A673 (cell line): ENCODE measurements at regions not wholly inside any gene's neighbourhood (a gene's known extent, or its start where the extent isn't known, plus 50 kb on each side); places are given as distances from the start of the nearest gene placed in this dataset.

Experiments used
- BruUV-seq: library from RNA; stranded (reverse); fragments of 400-500 nt; replicated peaks from 2 replicates; lab custom pipeline; 2021; lab: Mats Ljungman, UMichigan
- CTCF ChIA-PET: fragments of 300-600 bp; sonication (Branson Sonifier 250); formaldehyde crosslinking; loops from one replicate; lab custom pipeline; 2022; ENCODE audit warnings: antibody characterized with exemption; lab: Charles Lee
- POLR2A ChIA-PET: fragments of 300-600 bp; sonication (Branson Sonifier 250); formaldehyde crosslinking; loops from one replicate; lab custom pipeline; 2022; ENCODE audit warnings: antibody characterized with exemption; ENCODE audit not compliant: low non-redundant PET; lab: Charles Lee
- DNase-seq: peaks from one replicate; pipeline ENCODE4 v3.0.0-alpha.2; 2015; ENCODE audit warnings: low spot score
- H3K27ac ChIP-seq: fragments of 200-600 bp; sonication (generic); 2 replicates; pipeline ENCODE4 v1.5.1; 2016; ENCODE audit warnings: mixed run types, low read depth, mild to moderate bottlenecking, mixed read lengths, antibody characterized with exemption, low read length; ENCODE audit not compliant: poor library complexity, severe bottlenecking
- H3K27me3 ChIP-seq: fragments of 200-600 bp; sonication (generic); replicated peaks from 2 replicates; pipeline ENCODE4 v1.6.1; 2017; ENCODE audit warnings: mixed run types, low read depth, mild to moderate bottlenecking, mixed read lengths, antibody characterized with exemption, low read length; ENCODE audit not compliant: insufficient read depth, poor library complexity
- H3K36me3 ChIP-seq: fragments of 200-600 bp; sonication (generic); 2 replicates; pipeline ENCODE4 v1.6.1; 2016; ENCODE audit warnings: mixed run types, mild to moderate bottlenecking, mixed read lengths, antibody characterized with exemption, low read length; ENCODE audit not compliant: insufficient read depth, poor library complexity, severe bottlenecking
- H3K4me1 ChIP-seq: fragments of 200-600 bp; sonication (generic); 2 replicates; pipeline ENCODE4 v1.6.1; 2017; ENCODE audit warnings: mixed run types, mild to moderate bottlenecking, mixed read lengths, antibody characterized with exemption, low read length; ENCODE audit not compliant: insufficient read depth, poor library complexity, severe bottlenecking
- H3K4me3 ChIP-seq: fragments of 200-600 bp; sonication (generic); 2 replicates; pipeline ENCODE4 v1.5.1; 2016; ENCODE audit warnings: low read depth, mixed run types, mild to moderate bottlenecking, mixed read lengths, low read length; ENCODE audit not compliant: poor library complexity, severe bottlenecking
- H3K9me3 ChIP-seq: fragments of 200-600 bp; sonication (generic); 2 replicates; pipeline ENCODE4 v1.6.1; 2016; ENCODE audit warnings: mixed run types, low read depth, mild to moderate bottlenecking, mixed read lengths, antibody characterized with exemption, low read length; ENCODE audit not compliant: poor library complexity, severe bottlenecking
- EZH2 ChIP-seq: fragments of 200-600 bp; sonication (generic); IDR thresholded peaks from 2 replicates; pipeline ENCODE4 v1.6.1; 2017; ENCODE audit warnings: borderline replicate concordance, low read depth, mild to moderate bottlenecking, mixed read lengths, antibody characterized with exemption, low read length; ENCODE audit not compliant: poor library complexity, severe bottlenecking
- intact Hi-C: fragments of 100-400 bp; cut with micrococcal nuclease; formaldehyde crosslinking; loops from one replicate; pipeline ENCODE4 v1.10.0; 2022; ENCODE audit not compliant: unreplicated experiment
- TF ChIP-seq, protein P1 (sequence below): fragments of 300-800, 200-600 bp; sonication (generic); conservative IDR thresholded peaks from 2 replicates; pipeline ENCODE4 v1.5.1; 2017; ENCODE audit warnings: low read depth, mild to moderate bottlenecking, antibody characterized with exemption, low read length, moderate library complexity, mixed read lengths

DNA sequence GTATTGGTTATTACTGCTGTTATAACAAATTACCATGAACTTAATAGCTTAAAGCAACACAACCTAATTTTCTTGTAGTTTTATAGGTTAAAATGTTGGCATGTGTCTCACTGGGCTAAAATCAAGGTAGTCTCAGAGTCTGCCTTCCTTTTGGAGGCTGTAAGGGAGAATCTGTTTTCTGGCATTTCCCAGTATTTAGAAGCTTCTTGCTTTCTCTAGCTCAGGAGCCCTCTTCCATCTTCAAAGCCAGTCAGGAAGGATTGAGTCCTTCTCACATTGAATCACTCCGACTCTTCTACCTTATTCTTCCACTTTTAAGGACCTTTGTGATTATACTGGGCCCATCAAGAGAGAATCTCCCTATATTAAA, 156.2 kb downstream of the MBL2 start:
- no peak for DNase-seq
- Histone ChIP-seq H3K9me3 (no peaks in the 10 kb centered on the region), H3K4me1 (peaks cover 5% of the 10 kb centered on the region), H3K36me3 (no peaks in the 10 kb centered on the region), H3K27me3 (no peaks in the 10 kb centered on the region), H3K27ac (no peak overlapping the region), H3K4me3 (no peak overlapping the region)
- BruUV-seq = no TSS peak
- ChIA-PET CTCF (no interaction called here), POLR2A (no interaction called here)
- intact Hi-C loops = no loop called here
- TF ChIP-seq EZH2 = no peak
- TF ChIP-seq, protein P1, sequence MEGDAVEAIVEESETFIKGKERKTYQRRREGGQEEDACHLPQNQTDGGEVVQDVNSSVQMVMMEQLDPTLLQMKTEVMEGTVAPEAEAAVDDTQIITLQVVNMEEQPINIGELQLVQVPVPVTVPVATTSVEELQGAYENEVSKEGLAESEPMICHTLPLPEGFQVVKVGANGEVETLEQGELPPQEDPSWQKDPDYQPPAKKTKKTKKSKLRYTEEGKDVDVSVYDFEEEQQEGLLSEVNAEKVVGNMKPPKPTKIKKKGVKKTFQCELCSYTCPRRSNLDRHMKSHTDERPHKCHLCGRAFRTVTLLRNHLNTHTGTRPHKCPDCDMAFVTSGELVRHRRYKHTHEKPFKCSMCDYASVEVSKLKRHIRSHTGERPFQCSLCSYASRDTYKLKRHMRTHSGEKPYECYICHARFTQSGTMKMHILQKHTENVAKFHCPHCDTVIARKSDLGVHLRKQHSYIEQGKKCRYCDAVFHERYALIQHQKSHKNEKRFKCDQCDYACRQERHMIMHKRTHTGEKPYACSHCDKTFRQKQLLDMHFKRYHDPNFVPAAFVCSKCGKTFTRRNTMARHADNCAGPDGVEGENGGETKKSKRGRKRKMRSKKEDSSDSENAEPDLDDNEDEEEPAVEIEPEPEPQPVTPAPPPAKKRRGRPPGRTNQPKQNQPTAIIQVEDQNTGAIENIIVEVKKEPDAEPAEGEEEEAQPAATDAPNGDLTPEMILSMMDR = no peak

DNA sequence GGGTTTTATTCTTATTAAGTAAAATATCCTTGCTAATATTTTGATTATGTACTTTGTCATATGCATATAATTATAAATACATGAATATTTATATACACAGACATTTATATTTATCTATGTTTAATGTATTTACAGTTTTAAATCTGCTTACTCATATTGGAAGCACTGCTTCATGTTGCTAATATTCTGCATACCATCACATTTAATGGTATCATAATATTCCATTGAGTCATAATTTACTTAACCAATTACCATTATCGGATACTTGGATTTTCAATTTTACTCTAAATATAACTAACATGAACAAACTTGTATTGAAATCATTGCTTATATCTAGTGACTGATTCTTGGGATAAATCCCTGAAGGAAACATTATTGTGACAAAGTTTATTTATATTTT, 155.2 kb downstream of the MBL2 start:
- POLR2A ChIA-PET = no interaction called here
- intact Hi-C loops = no loop called here

DNA sequence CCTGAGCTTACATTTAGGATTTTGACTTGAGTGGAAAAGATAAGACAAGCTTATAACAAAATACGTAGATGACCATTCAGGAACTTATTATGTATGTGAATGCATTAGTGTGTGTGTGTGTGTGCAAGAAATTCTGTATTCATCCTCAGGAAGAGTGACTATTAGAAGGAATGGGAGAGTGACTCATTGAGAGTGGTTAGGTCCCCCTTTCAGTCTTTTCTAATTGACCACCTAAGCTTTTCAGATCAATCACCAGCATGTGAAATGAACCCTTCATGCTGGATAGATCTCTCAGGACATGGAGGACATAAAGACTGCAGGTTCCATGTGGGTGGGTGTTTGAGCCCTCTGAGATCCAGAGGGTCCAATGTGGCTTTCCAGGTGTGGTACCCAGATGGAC, 153.5 kb downstream of the MBL2 start:
- ChIA-PET POLR2A (no interaction called here), CTCF (interaction anchor here (0.6 kb wide), 1 partner anchor 1768 kb away, joined by 4 read pairs; no protein-coding TSS in a partner anchor)
- no peak for TF ChIP-seq EZH2
- TF ChIP-seq, protein P1 = no peak
- Histone ChIP-seq H3K27me3 (no peaks in the 10 kb centered on the region), H3K4me1 (peaks cover 13% of the 10 kb centered on the region), H3K36me3 (no peaks in the 10 kb centered on the region), H3K9me3 (no peaks in the 10 kb centered on the region), H3K27ac (no peak overlapping the region), H3K4me3 (no peak overlapping the region)
- DNase-seq = no peak
- no TSS peak for BruUV-seq
- intact Hi-C loops = no loop called here

More for the DNA sequence above, 155.2 kb downstream of the MBL2 start:
- CTCF ChIA-PET = no interaction called here
- H3K27ac ChIP-seq = no peak overlapping the region
- no peak for TF ChIP-seq EZH2
- TF ChIP-seq, protein P1 = no peak
- H3K27me3 ChIP-seq = no peaks in the 10 kb centered on the region
- H3K4me3 ChIP-seq = no peak overlapping the region
- no TSS peak for BruUV-seq
- H3K4me1 ChIP-seq = peaks cover 13% of the 10 kb centered on the region
- H3K9me3 ChIP-seq = no peaks in the 10 kb centered on the region
- H3K36me3 ChIP-seq = no peaks in the 10 kb centered on the region
- no peak for DNase-seq
